ENCODE measurements at regions not wholly inside any gene's neighbourhood (a gene's known extent, or its start where the extent isn't known, plus 50 kb on each side); places are given as distances from the start of the nearest gene placed in this dataset.

GRCh38 chr17:73720187-73720834, 76.1 kb upstream of the SDK2 start:
- TF ChIP-seq CTCF (IDR thresholded peaks at IDR 0.05; ENCODE audit: extremely low read depth, missing control alignments): no peak
- DNase-seq (ENCODE audit: low spot score): no peak

GRCh38 chr17:73722165-73722564, 77.9 kb upstream of the SDK2 start:
- no peak for DNase-seq (ENCODE audit: low spot score)
- no peak for TF ChIP-seq CTCF (IDR thresholded peaks at IDR 0.05; ENCODE audit: extremely low read depth, missing control alignments)

GRCh38 chr17:73723317-73723716, 79.1 kb upstream of the SDK2 start:
- TF ChIP-seq CTCF (IDR thresholded peaks at IDR 0.05; ENCODE audit: extremely low read depth, missing control alignments): no peak
- no peak for DNase-seq (ENCODE audit: low spot score)

GRCh38 chr17:73724341-73724740, 80.1 kb upstream of the SDK2 start:
- no peak for DNase-seq (ENCODE audit: low spot score)
- TF ChIP-seq CTCF (IDR thresholded peaks at IDR 0.05; ENCODE audit: extremely low read depth, missing control alignments): no peak

- TF ChIP-seq CTCF (IDR thresholded peaks at IDR 0.05; ENCODE audit: extremely low read depth, missing control alignments): no peak
- no peak for DNase-seq (ENCODE audit: low spot score)
Measured at GRCh38 chr17:73724990-73725389, 80.7 kb upstream of the SDK2 start.

- DNase-seq (ENCODE audit: low spot score): no peak
- TF ChIP-seq CTCF (IDR thresholded peaks at IDR 0.05; ENCODE audit: extremely low read depth, missing control alignments): no peak
Measured at GRCh38 chr17:73725794-73726515, 81.7 kb upstream of the SDK2 start.

GRCh38 chr17:73727941-73728340, 83.7 kb upstream of the SDK2 start:
- no peak for DNase-seq (ENCODE audit: low spot score)
- TF ChIP-seq CTCF (IDR thresholded peaks at IDR 0.05; ENCODE audit: extremely low read depth, missing control alignments): no peak

Measured in GM20000 (cell line).